Neural crest cell (in vitro differentiated cells): ENCODE measurements at regions not wholly inside any gene's neighbourhood (a gene's known extent, or its start where the extent isn't known, plus 50 kb on each side); places are given as distances from the start of the nearest gene placed in this dataset.

Source experiments
- DNase-seq: peaks from one replicate; pipeline ENCODE4 v3.0.0; 2021; ENCODE audit warnings: low read depth, mixed read lengths, low spot score
- H3K27ac Mint-ChIP-seq: one replicate; pipeline ENCODE4 v1.8.0; 2021; ENCODE audit warnings: mild to moderate bottlenecking, mixed read lengths; ENCODE audit not compliant: unreplicated experiment
- H3K27me3 Mint-ChIP-seq: 2 replicates; pipeline ENCODE4 v1.8.0; 2021; ENCODE audit warnings: low read depth, mild to moderate bottlenecking, mixed read lengths
- H3K36me3 Mint-ChIP-seq: 2 replicates; pipeline ENCODE4 v1.8.0; 2021; ENCODE audit warnings: low read depth, mild to moderate bottlenecking, mixed read lengths
- H3K4me1 Mint-ChIP-seq: 2 replicates; pipeline ENCODE4 v1.8.0; 2021; ENCODE audit warnings: mixed read lengths
- H3K4me3 Mint-ChIP-seq: one replicate; pipeline ENCODE4 v1.8.0; 2021; ENCODE audit warnings: mild to moderate bottlenecking, mixed read lengths
- H3K9me3 Mint-ChIP-seq: 2 replicates; pipeline ENCODE4 v1.8.0; 2021; ENCODE audit warnings: mixed read lengths
- CTCF ChIP-seq: fragments of 200-600 bp; sonication (generic); conservative IDR thresholded peaks from 2 replicates; pipeline ENCODE4 v1.5.0; 2021; ENCODE audit warnings: antibody characterized with exemption, mild to moderate bottlenecking

- TF ChIP-seq CTCF, result no peak
- H3K4me1 Mint-ChIP-seq, result no peaks in the 10 kb centered on the region
- no peaks in the 10 kb centered on the region for H3K36me3 Mint-ChIP-seq
- H3K27me3 Mint-ChIP-seq, result no peaks in the 10 kb centered on the region
- H3K27ac Mint-ChIP-seq, result no peak overlapping the region
- H3K4me3 Mint-ChIP-seq, result no peak overlapping the region
- no peak for DNase-seq
- H3K9me3 Mint-ChIP-seq, result no peaks in the 10 kb centered on the region
Observed at GRCh38 chr10:123502983-123503382, 163.2 kb upstream of the GPR26 start.

GRCh38 chr10:123506455-123506854, 159.7 kb upstream of the GPR26 start:
- H3K4me3 Mint-ChIP-seq, result no peak overlapping the region
- H3K36me3 Mint-ChIP-seq, result no peaks in the 10 kb centered on the region
- H3K4me1 Mint-ChIP-seq, result no peaks in the 10 kb centered on the region
- H3K27me3 Mint-ChIP-seq, result no peaks in the 10 kb centered on the region
- TF ChIP-seq CTCF, result no peak
- H3K27ac Mint-ChIP-seq, result no peak overlapping the region
- no peaks in the 10 kb centered on the region for H3K9me3 Mint-ChIP-seq
- DNase-seq, result no peak

GRCh38 chr10:123507298-123507697, 158.9 kb upstream of the GPR26 start:
- no peak overlapping the region for H3K4me3 Mint-ChIP-seq

GRCh38 chr10:123509338-123509737, 156.8 kb upstream of the GPR26 start:
- Mint-ChIP-seq H3K27me3 (peaks cover 3% of the 10 kb centered on the region), H3K36me3 (no peaks in the 10 kb centered on the region), H3K9me3 (no peaks in the 10 kb centered on the region), H3K4me1 (peaks cover 13% of the 10 kb centered on the region), H3K27ac (peak overlapping the region; percentile 52), H3K4me3 (no peak overlapping the region)
- DNase-seq, result no peak
- TF ChIP-seq CTCF, result no peak

More at GRCh38 chr10:123507298-123507697, 158.9 kb upstream of the GPR26 start:
- DNase-seq, result no peak
- H3K4me1 Mint-ChIP-seq, result no peaks in the 10 kb centered on the region
- H3K9me3 Mint-ChIP-seq, result no peaks in the 10 kb centered on the region
- no peak overlapping the region for H3K27ac Mint-ChIP-seq
- TF ChIP-seq CTCF, result no peak
- no peaks in the 10 kb centered on the region for H3K27me3 Mint-ChIP-seq
- no peaks in the 10 kb centered on the region for H3K36me3 Mint-ChIP-seq

GRCh38 chr10:123512901-123513775, 153.0 kb upstream of the GPR26 start:
- Mint-ChIP-seq H3K4me3 (no peak overlapping the region), H3K27ac (no peak overlapping the region), H3K9me3 (no peaks in the 10 kb centered on the region), H3K4me1 (peaks cover 23% of the 10 kb centered on the region), H3K27me3 (peaks cover 3% of the 10 kb centered on the region), H3K36me3 (no peaks in the 10 kb centered on the region)
- DNase-seq, result no peak
- TF ChIP-seq CTCF, result no peak
